Memory B cell (primary cell): ENCODE measurements at regions not wholly inside any gene's neighbourhood (a gene's known extent, or its start where the extent isn't known, plus 50 kb on each side); places are given as distances from the start of the nearest gene placed in this dataset.
"Not testable (repeated sequence)": the region's sequence is repeated elsewhere in the genome, so short reads cannot be mapped to it uniquely, and the experiment has no call there.

Experiments
- ATAC-seq: fragments of 150-1000 bp; cut with Tn5 transposase; 2 replicates; pipeline ENCODE4 v1.10.0; 2021; ENCODE audit warnings: low read depth, mild to moderate bottlenecking, moderate library complexity
- DNase-seq, 2 donors: peaks; one replicate each; pipeline ENCODE4 v3.0.0; 2022; ENCODE audit warnings: low spot score in 2 of 2
- H3K27ac Mint-ChIP-seq: one replicate; pipeline ENCODE4 v1.8.0; 2022; ENCODE audit warnings: mild to moderate bottlenecking, moderate library complexity, mixed read lengths
- H3K27me3 Mint-ChIP-seq: one replicate; pipeline ENCODE4 v1.8.0; 2022; ENCODE audit warnings: mixed read lengths
- H3K36me3 Mint-ChIP-seq: one replicate; pipeline ENCODE4 v1.8.0; 2022; ENCODE audit warnings: mild to moderate bottlenecking, mixed read lengths
- H3K4me1 Mint-ChIP-seq: one replicate; pipeline ENCODE4 v1.8.0; 2022; ENCODE audit warnings: mixed read lengths
- H3K4me3 Mint-ChIP-seq: one replicate; pipeline ENCODE4 v1.8.0; 2022; ENCODE audit warnings: mild to moderate bottlenecking, moderate library complexity, mixed read lengths
- H3K9me3 Mint-ChIP-seq: one replicate; pipeline ENCODE4 v1.8.0; 2022; ENCODE audit warnings: mixed read lengths

GRCh38 chr16:9338068-9338467 lies 246.6 kb downstream of the HAPSTR1 start:
- H3K27me3 Mint-ChIP-seq = peaks cover 1% of the 10 kb centered on the region
- H3K9me3 Mint-ChIP-seq = no peaks in the 10 kb centered on the region
- no peak overlapping the region for H3K4me3 Mint-ChIP-seq
- H3K36me3 Mint-ChIP-seq = no peaks in the 10 kb centered on the region
- no peak for DNase-seq
- no peak overlapping the region for H3K27ac Mint-ChIP-seq
- no peaks in the 10 kb centered on the region for H3K4me1 Mint-ChIP-seq
- ATAC-seq = no peak

GRCh38 chr16:9338510-9338909 lies 247.1 kb downstream of the HAPSTR1 start:
- Mint-ChIP-seq H3K4me1 (no peaks in the 10 kb centered on the region), H3K27ac (no peak overlapping the region), H3K36me3 (no peaks in the 10 kb centered on the region), H3K27me3 (peaks cover 1% of the 10 kb centered on the region), H3K4me3 (no peak overlapping the region), H3K9me3 (no peaks in the 10 kb centered on the region)
- DNase-seq (no peak), ATAC-seq (no peak)

- ATAC-seq (no peak), DNase-seq (no peak)
- no peaks in the 10 kb centered on the region for H3K9me3 Mint-ChIP-seq
- no peak overlapping the region for H3K27ac Mint-ChIP-seq
- H3K36me3 Mint-ChIP-seq = no peaks in the 10 kb centered on the region
- H3K4me3 Mint-ChIP-seq = no peak overlapping the region
- no peaks in the 10 kb centered on the region for H3K4me1 Mint-ChIP-seq
- H3K27me3 Mint-ChIP-seq = no peaks in the 10 kb centered on the region
These were observed 249.2 kb downstream of the HAPSTR1 start for GRCh38 chr16:9340526-9341256.

GRCh38 chr16:9343276-9343675 lies 251.8 kb downstream of the HAPSTR1 start:
- no peaks in the 10 kb centered on the region for H3K36me3 Mint-ChIP-seq
- no peak for DNase-seq
- no peak overlapping the region for H3K4me3 Mint-ChIP-seq
- no peak overlapping the region for H3K27ac Mint-ChIP-seq
- ATAC-seq = no peak
- H3K27me3 Mint-ChIP-seq = no peaks in the 10 kb centered on the region
- H3K9me3 Mint-ChIP-seq = peaks cover 3% of the 10 kb centered on the region
- no peaks in the 10 kb centered on the region for H3K4me1 Mint-ChIP-seq

DNA sequence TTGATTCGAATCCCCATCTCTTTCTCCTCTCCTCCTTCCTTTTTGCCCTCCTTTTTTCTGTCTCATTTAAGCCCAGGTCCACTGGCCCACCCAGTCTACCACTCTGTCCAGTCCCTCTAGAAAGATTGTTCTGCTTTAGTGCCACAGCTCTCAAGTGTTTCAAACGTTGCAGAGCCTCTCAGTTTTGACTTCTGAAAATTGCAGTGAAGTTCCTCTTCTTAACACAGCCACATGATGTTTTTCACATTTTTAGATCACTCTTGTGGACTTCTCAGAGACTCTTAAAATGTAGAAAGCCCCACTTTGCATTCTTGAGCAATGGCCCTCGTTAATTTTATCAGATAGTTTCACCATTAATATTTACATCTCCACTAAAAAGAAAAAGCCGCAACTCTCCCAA lies 253.1 kb downstream of the HAPSTR1 start:
- no peaks in the 10 kb centered on the region for H3K27me3 Mint-ChIP-seq
- no peak overlapping the region for H3K4me3 Mint-ChIP-seq
- DNase-seq = no peak
- H3K36me3 Mint-ChIP-seq = no peaks in the 10 kb centered on the region
- peaks cover 10% of the 10 kb centered on the region for H3K9me3 Mint-ChIP-seq
- no peak for ATAC-seq
- no peaks in the 10 kb centered on the region for H3K4me1 Mint-ChIP-seq
- no peak overlapping the region for H3K27ac Mint-ChIP-seq

DNA sequence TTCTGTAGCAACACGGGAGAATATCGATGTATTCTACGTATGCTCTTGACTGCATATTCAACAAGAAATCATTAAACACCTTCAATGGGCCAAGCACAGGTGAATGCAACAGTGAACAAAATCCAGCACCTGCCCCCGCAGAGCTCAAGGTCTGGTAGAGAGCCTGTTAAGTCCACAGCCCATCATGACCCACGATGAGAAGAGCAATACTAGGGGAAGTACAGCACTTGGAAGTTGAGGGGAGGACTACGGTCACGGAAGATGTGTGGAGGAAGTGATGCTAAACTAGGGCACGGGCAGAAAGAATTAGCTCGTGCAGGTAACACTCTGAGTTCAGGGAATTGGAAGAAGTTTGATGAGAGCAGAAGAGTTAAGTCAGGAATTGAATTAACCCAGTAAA lies 253.6 kb downstream of the HAPSTR1 start:
- Mint-ChIP-seq H3K4me1 (no peaks in the 10 kb centered on the region), H3K27ac (no peak overlapping the region), H3K4me3 (no peak overlapping the region), H3K9me3 (peaks cover 10% of the 10 kb centered on the region), H3K36me3 (no peaks in the 10 kb centered on the region), H3K27me3 (no peaks in the 10 kb centered on the region)
- ATAC-seq (no peak), DNase-seq (no peak)

- ATAC-seq (no peak), DNase-seq (no peak)
- no peaks in the 10 kb centered on the region for H3K36me3 Mint-ChIP-seq
- H3K4me3 Mint-ChIP-seq = no peak overlapping the region
- H3K27me3 Mint-ChIP-seq = no peaks in the 10 kb centered on the region
- H3K4me1 Mint-ChIP-seq = no peaks in the 10 kb centered on the region
- peaks cover 10% of the 10 kb centered on the region for H3K9me3 Mint-ChIP-seq
- no peak overlapping the region for H3K27ac Mint-ChIP-seq
These were observed 254.4 kb downstream of the HAPSTR1 start for GRCh38 chr16:9345880-9346279.

DNA sequence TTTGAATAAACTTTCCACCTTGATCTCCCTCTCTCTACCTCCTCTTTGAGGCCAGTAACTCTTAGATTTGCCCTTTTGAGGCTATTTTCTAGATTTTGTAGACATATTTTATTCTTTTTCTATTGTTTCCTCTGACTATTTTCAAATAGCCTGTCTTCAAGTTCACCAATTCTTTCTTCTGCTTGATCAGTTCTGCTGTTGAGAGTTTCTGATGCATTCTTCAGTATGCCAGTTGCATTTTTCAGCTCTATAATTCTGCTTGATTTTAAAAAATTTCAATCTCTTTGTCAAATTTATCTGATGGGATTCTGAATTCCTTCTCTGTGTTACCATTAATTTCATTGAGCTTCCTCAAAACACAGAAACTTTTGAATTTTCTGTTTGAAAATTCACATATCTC lies 257.5 kb downstream of the HAPSTR1 start:
- H3K36me3 Mint-ChIP-seq = no peaks in the 10 kb centered on the region
- ATAC-seq = no peak
- no peak for DNase-seq
- H3K27me3 Mint-ChIP-seq = no peaks in the 10 kb centered on the region
- no peaks in the 10 kb centered on the region for H3K4me1 Mint-ChIP-seq
- H3K27ac Mint-ChIP-seq = no peak overlapping the region
- H3K9me3 Mint-ChIP-seq = peaks cover 12% of the 10 kb centered on the region
- H3K4me3 Mint-ChIP-seq = no peak overlapping the region

GRCh38 chr16:9349373-9349960 lies 258.0 kb downstream of the HAPSTR1 start:
- DNase-seq, H3K27me3 Mint-ChIP-seq, ATAC-seq, H3K4me3 Mint-ChIP-seq, H3K27ac Mint-ChIP-seq, H3K36me3 Mint-ChIP-seq, H3K4me1 Mint-ChIP-seq: not testable (repeated sequence)
- peaks cover 12% of the 10 kb centered on the region for H3K9me3 Mint-ChIP-seq

- peaks cover 13% of the 10 kb centered on the region for H3K9me3 Mint-ChIP-seq
- H3K4me3 Mint-ChIP-seq, DNase-seq, H3K27me3 Mint-ChIP-seq, H3K36me3 Mint-ChIP-seq, H3K4me1 Mint-ChIP-seq, ATAC-seq, H3K27ac Mint-ChIP-seq: not testable (repeated sequence)
These were observed 258.8 kb downstream of the HAPSTR1 start for GRCh38 chr16:9350119-9350799.

DNA sequence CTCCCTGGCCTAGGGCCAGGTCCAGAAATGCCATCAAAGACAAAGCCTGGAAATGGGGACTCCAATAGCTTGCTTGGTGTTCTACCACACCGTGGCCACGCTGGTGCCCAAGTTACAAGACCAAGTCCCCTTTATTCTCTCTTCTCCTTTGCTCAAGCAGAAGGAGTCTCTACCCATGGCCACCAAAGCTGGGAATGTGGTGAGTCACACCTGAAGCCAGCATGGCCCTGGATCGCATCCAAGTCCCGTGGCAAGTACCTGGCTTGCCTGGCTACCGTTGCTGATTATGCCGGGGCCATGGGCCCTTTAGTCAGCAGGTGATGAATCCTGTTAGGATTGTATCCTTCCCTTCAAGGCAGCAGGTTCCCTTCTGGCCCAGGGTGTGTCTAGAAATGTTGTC lies 260.0 kb downstream of the HAPSTR1 start:
- H3K27me3 Mint-ChIP-seq = no peaks in the 10 kb centered on the region
- no peak overlapping the region for H3K4me3 Mint-ChIP-seq
- ATAC-seq = no peak
- no peak overlapping the region for H3K27ac Mint-ChIP-seq
- H3K36me3 Mint-ChIP-seq = no peaks in the 10 kb centered on the region
- H3K4me1 Mint-ChIP-seq = no peaks in the 10 kb centered on the region
- peaks cover 15% of the 10 kb centered on the region for H3K9me3 Mint-ChIP-seq
- no peak for DNase-seq

- no peaks in the 10 kb centered on the region for H3K27me3 Mint-ChIP-seq
- no peaks in the 10 kb centered on the region for H3K36me3 Mint-ChIP-seq
- H3K4me1 Mint-ChIP-seq = no peaks in the 10 kb centered on the region
- H3K4me3 Mint-ChIP-seq = no peak overlapping the region
- no peak overlapping the region for H3K27ac Mint-ChIP-seq
- H3K9me3 Mint-ChIP-seq = peaks cover 15% of the 10 kb centered on the region
- ATAC-seq = no peak
- DNase-seq = no peak
These were observed 260.5 kb downstream of the HAPSTR1 start for GRCh38 chr16:9351841-9352434.

DNA sequence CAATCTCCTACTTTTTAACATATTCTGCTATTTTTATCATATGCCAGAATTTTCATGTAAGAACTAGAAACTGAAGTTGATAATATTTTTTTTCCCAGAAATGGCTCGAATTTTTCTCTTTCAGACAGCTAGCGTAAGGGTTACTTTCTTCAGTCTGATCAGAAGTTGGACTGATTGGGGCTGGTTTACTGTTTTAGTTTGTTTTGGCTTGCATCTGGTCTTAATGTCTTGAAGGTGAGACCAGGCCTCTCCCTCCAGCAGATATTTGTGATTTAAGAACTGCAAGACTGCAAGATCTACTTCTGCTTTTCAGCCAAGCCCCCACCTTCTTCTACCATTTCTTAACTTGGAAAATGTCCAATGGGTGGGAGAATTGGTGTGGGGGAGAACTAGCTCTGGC lies 266.4 kb downstream of the HAPSTR1 start:
- Mint-ChIP-seq H3K27ac (no peak overlapping the region), H3K36me3 (no peaks in the 10 kb centered on the region), H3K9me3 (peaks cover 12% of the 10 kb centered on the region), H3K27me3 (peaks cover 3% of the 10 kb centered on the region), H3K4me1 (no peaks in the 10 kb centered on the region), H3K4me3 (no peak overlapping the region)
- DNase-seq = no peak
- no peak for ATAC-seq

DNA sequence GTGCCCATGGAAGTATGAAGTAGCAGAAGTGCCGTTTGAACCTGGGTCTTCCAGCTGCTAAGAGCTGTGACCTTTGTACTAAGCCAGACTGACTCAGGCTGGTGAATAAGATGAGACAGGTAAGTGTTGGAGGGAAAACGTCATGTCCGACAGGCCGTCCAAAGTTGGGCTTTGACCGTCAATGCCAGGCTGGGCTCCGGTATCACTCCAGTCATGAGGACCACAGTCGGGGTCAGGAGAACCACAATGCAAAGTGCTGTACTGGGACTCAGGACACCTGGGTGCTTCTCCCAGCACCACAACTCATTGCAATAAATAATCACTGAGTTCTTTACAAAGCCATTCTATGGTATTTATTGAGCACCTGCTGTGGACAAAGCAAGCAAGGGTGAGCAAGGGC lies 268.6 kb downstream of the HAPSTR1 start:
- H3K36me3 Mint-ChIP-seq = no peaks in the 10 kb centered on the region
- H3K27me3 Mint-ChIP-seq = peaks cover 4% of the 10 kb centered on the region
- H3K4me3 Mint-ChIP-seq = no peak overlapping the region
- H3K4me1 Mint-ChIP-seq = no peaks in the 10 kb centered on the region
- H3K27ac Mint-ChIP-seq = no peak overlapping the region
- ATAC-seq (no peak), DNase-seq (no peak)
- H3K9me3 Mint-ChIP-seq = peaks cover 12% of the 10 kb centered on the region
